Gastrocnemius medialis (tissue), 4 donors: ENCODE measurements at regions not wholly inside any gene's neighbourhood (a gene's known extent, or its start where the extent isn't known, plus 50 kb on each side); places are given as distances from the start of the nearest gene placed in this dataset.

Experiments used
- POLR2A ChIP-seq, 2 donors: fragments of 450-650 bp; IDR thresholded peaks; one replicate each; pipeline ENCODE4 v1.6.1; 2017; ENCODE audit warnings: antibody characterized with exemption in 2 of 2, mild to moderate bottlenecking in 2 of 2, moderate library complexity in 2 of 2
- TF ChIP-seq, protein P1 (sequence below), 5 experiments: fragments of 450-650 bp in 3 of 5; fragments of 200-600 bp in 2 of 5; sonication (generic) in 2 of 5; IDR thresholded peaks in 4 of 5; conservative IDR thresholded peaks in 1 of 5; 1 replicate in 4 of 5; 2 replicates in 1 of 5; pipeline ENCODE4 v1.5.1; 2016 to 2019; ENCODE audit warnings: antibody characterized with exemption in 5 of 5, mild to moderate bottlenecking in 3 of 5, moderate library complexity in 3 of 5

DNA sequence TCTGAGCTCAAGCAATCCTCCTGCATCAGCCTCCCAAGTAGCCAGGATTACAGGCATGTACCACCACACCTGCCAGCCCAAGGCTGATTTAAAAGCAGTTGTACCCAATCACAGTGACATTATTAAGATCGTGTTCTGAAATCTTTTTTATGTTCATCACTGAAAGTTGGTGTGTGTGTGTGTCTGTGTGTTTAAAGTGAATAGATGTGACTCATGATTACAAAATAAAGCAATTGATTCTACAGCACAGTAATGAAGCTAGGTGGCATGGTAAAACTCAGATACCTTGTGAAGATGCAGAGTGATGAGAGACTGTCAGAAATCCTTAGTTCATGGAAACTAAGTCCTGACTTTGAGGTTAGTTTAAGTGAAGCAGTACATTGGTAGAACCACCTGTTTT lies 74.2 kb upstream of the ATP2B1 start:
- TF ChIP-seq POLR2A (IDR thresholded peaks at IDR 0.05), result no peak
- TF ChIP-seq, protein P1, sequence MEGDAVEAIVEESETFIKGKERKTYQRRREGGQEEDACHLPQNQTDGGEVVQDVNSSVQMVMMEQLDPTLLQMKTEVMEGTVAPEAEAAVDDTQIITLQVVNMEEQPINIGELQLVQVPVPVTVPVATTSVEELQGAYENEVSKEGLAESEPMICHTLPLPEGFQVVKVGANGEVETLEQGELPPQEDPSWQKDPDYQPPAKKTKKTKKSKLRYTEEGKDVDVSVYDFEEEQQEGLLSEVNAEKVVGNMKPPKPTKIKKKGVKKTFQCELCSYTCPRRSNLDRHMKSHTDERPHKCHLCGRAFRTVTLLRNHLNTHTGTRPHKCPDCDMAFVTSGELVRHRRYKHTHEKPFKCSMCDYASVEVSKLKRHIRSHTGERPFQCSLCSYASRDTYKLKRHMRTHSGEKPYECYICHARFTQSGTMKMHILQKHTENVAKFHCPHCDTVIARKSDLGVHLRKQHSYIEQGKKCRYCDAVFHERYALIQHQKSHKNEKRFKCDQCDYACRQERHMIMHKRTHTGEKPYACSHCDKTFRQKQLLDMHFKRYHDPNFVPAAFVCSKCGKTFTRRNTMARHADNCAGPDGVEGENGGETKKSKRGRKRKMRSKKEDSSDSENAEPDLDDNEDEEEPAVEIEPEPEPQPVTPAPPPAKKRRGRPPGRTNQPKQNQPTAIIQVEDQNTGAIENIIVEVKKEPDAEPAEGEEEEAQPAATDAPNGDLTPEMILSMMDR (IDR thresholded peaks at IDR 0.05 in 4 of 5, conservative IDR thresholded peaks at IDR 0.05 in 1 of 5), result no peak
